DND-41 (cell line): ENCODE measurements at regions not wholly inside any gene's neighbourhood (a gene's known extent, or its start where the extent isn't known, plus 50 kb on each side); places are given as distances from the start of the nearest gene placed in this dataset.

Experiments
- ATAC-seq: fragments of 200-7000 bp; cut with Tn5 transposase; 3 replicates; pipeline ENCODE4 v1.9.1; 2021; ENCODE audit warnings: low read depth; ENCODE audit not compliant: insufficient read depth
- DNase-seq: peaks from one replicate; pipeline ENCODE4 v3.0.0-alpha.2; 2020
- H2AFZ ChIP-seq: 2 replicates; pipeline ENCODE4 v1.6.0; 2012; ENCODE audit warnings: low read depth, low read length
- H3K27ac ChIP-seq: 2 replicates; pipeline ENCODE4 v1.5.1; 2012; ENCODE audit warnings: low read length, inconsistent platforms
- H3K27me3 ChIP-seq: fragments of 200-600 bp; sonication (generic); 2 replicates; pipeline ENCODE4 v1.6.0; 2012; ENCODE audit warnings: low read length, mild to moderate bottlenecking, inconsistent platforms; ENCODE audit not compliant: insufficient read depth, poor library complexity
- H3K36me3 ChIP-seq: 2 replicates; pipeline ENCODE4 v1.5.1; 2012; ENCODE audit warnings: low read length, inconsistent platforms; ENCODE audit not compliant: insufficient read depth
- H3K4me1 ChIP-seq: 2 replicates; pipeline ENCODE4 v1.5.1; 2012; ENCODE audit warnings: mild to moderate bottlenecking, low read length; ENCODE audit not compliant: insufficient read depth
- H3K4me2 ChIP-seq: 2 replicates; pipeline ENCODE4 v1.6.0; 2012; ENCODE audit warnings: mild to moderate bottlenecking, moderate library complexity, low read length, inconsistent platforms; ENCODE audit not compliant: insufficient read depth
- H3K4me3 ChIP-seq, 2 experiments: fragments of 200-600 bp in 1 of 2; shearing (Covaris generic) in 1 of 2; 2 replicates each; pipeline ENCODE4 v1.5.1; 2012 to 2016; ENCODE audit warnings: inconsistent platforms in 2 of 2, low read length in 2 of 2, mild to moderate bottlenecking in 2 of 2, low read depth in 1 of 2, moderate library complexity in 1 of 2
- H3K79me2 ChIP-seq: 2 replicates; pipeline ENCODE4 v1.6.0; 2012; ENCODE audit warnings: low read length, inconsistent platforms; ENCODE audit not compliant: insufficient read depth
- H3K9ac ChIP-seq: 2 replicates; pipeline ENCODE4 v1.6.0; 2012; ENCODE audit warnings: low read depth, mild to moderate bottlenecking, inconsistent platforms, low read length, moderate library complexity
- H3K9me3 ChIP-seq: 2 replicates; pipeline ENCODE4 v1.5.1; 2012; ENCODE audit warnings: low read length, moderate library complexity, mild to moderate bottlenecking, inconsistent platforms; ENCODE audit not compliant: insufficient read depth, severe bottlenecking
- H4K20me1 ChIP-seq: 2 replicates; pipeline ENCODE4 v1.6.0; 2012; ENCODE audit warnings: low read length; ENCODE audit not compliant: insufficient read depth
- EZH2 ChIP-seq: IDR thresholded peaks from 3 replicates; pipeline ENCODE4 v1.6.1; 2012; ENCODE audit warnings: borderline replicate concordance, low read depth, mild to moderate bottlenecking, moderate library complexity, low read length, inconsistent platforms; ENCODE audit not compliant: severe bottlenecking
- TF ChIP-seq, protein P1 (sequence below): IDR thresholded peaks from 2 replicates; pipeline ENCODE4 v1.5.1; 2012; ENCODE audit warnings: borderline replicate concordance, low read length, moderate library complexity, mild to moderate bottlenecking; ENCODE audit not compliant: poor library complexity, severe bottlenecking; ENCODE audit errors: extremely low read depth

- no peaks in the 10 kb centered on the region for H3K27me3 ChIP-seq
- H3K79me2 ChIP-seq, result no peaks in the 10 kb centered on the region
- no peak for TF ChIP-seq EZH2
- TF ChIP-seq, protein P1, sequence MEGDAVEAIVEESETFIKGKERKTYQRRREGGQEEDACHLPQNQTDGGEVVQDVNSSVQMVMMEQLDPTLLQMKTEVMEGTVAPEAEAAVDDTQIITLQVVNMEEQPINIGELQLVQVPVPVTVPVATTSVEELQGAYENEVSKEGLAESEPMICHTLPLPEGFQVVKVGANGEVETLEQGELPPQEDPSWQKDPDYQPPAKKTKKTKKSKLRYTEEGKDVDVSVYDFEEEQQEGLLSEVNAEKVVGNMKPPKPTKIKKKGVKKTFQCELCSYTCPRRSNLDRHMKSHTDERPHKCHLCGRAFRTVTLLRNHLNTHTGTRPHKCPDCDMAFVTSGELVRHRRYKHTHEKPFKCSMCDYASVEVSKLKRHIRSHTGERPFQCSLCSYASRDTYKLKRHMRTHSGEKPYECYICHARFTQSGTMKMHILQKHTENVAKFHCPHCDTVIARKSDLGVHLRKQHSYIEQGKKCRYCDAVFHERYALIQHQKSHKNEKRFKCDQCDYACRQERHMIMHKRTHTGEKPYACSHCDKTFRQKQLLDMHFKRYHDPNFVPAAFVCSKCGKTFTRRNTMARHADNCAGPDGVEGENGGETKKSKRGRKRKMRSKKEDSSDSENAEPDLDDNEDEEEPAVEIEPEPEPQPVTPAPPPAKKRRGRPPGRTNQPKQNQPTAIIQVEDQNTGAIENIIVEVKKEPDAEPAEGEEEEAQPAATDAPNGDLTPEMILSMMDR, result no peak
- H3K36me3 ChIP-seq, result no peaks in the 10 kb centered on the region
- H3K9ac ChIP-seq, result no peak overlapping the region
- no peak for DNase-seq
- no peak overlapping the region for H3K4me3 ChIP-seq
- H4K20me1 ChIP-seq, result no peaks in the 10 kb centered on the region
- H3K4me2 ChIP-seq, result no peak overlapping the region
- no peak overlapping the region for H3K27ac ChIP-seq
- no peaks in the 10 kb centered on the region for H3K9me3 ChIP-seq
- ATAC-seq, result no peak
- no peak overlapping the region for H2AFZ ChIP-seq
- no peaks in the 10 kb centered on the region for H3K4me1 ChIP-seq
These were observed 409.7 kb downstream of the SOX2 start for GRCh38 chr3:182121401-182121800.

DNA sequence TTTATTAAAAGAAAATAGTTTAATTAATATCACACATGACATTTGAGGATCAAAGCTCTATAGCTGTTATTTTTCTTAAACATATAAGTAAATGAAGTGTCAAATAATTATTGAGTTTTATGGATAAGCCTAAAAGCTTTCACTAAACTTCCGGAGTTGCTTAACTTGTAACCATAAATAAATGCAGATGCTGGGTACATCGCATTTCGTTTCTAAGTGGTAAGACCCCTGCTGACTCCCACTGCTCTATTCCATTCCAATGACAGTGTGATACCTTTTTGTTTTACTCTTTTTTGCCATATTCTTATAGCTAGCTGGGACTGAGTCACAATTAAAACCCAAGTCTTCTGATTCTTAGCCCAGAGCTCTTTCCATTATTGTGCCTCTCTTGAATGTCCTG is 411.1 kb downstream of the SOX2 start:
- Histone ChIP-seq H3K9me3 (no peaks in the 10 kb centered on the region), H3K4me1 (no peaks in the 10 kb centered on the region), H3K36me3 (no peaks in the 10 kb centered on the region), H4K20me1 (no peaks in the 10 kb centered on the region), H3K9ac (no peak overlapping the region), H3K4me2 (no peak overlapping the region), H3K27ac (no peak overlapping the region), H3K79me2 (no peaks in the 10 kb centered on the region), H2AFZ (no peak overlapping the region), H3K27me3 (no peaks in the 10 kb centered on the region), H3K4me3 (no peak overlapping the region)
- TF ChIP-seq EZH2, result no peak
- TF ChIP-seq, protein P1, result no peak
- DNase-seq (no peak), ATAC-seq (no peak)

DNA sequence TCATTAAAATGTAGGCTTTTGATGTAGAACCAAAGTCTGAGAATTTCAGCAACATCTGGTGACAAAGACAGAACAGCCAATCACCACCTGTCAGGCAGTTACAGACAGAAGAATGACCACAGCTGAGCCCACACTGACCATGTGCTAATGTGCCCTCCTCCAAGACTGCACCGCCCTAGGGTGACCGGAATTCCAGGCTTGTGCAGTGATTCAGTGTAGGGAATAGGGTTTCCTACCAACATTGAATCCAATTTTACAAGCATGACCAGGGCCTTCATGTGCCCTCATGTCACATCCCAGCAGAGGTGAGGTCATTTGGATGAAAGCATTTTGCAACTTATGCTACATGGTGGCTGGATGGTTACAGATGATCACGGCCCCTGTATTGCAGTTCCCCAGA is 412.5 kb downstream of the SOX2 start:
- ATAC-seq (no peak), DNase-seq (no peak)
- Histone ChIP-seq H3K27ac (no peak overlapping the region), H3K9ac (no peak overlapping the region), H4K20me1 (no peaks in the 10 kb centered on the region), H3K9me3 (no peaks in the 10 kb centered on the region), H3K27me3 (no peaks in the 10 kb centered on the region), H3K4me1 (no peaks in the 10 kb centered on the region), H3K4me2 (no peak overlapping the region), H2AFZ (no peak overlapping the region), H3K79me2 (no peaks in the 10 kb centered on the region), H3K4me3 (no peak overlapping the region), H3K36me3 (no peaks in the 10 kb centered on the region)
- TF ChIP-seq, protein P1, result no peak
- no peak for TF ChIP-seq EZH2

- no peaks in the 10 kb centered on the region for H3K4me1 ChIP-seq
- no peak overlapping the region for H3K4me3 ChIP-seq
- H3K27ac ChIP-seq, result no peak overlapping the region
- no peak for ATAC-seq
- H3K4me2 ChIP-seq, result no peak overlapping the region
- no peak for DNase-seq
- no peaks in the 10 kb centered on the region for H3K27me3 ChIP-seq
- no peaks in the 10 kb centered on the region for H3K9me3 ChIP-seq
- no peaks in the 10 kb centered on the region for H3K79me2 ChIP-seq
- no peak overlapping the region for H2AFZ ChIP-seq
- TF ChIP-seq, protein P1, result no peak
- TF ChIP-seq EZH2, result no peak
- H4K20me1 ChIP-seq, result no peaks in the 10 kb centered on the region
- no peak overlapping the region for H3K9ac ChIP-seq
- no peaks in the 10 kb centered on the region for H3K36me3 ChIP-seq
These were observed 413.0 kb downstream of the SOX2 start for GRCh38 chr3:182124716-182125115.
